Erythroblast (primary cell): ENCODE measurements at regions not wholly inside any gene's neighbourhood (a gene's known extent, or its start where the extent isn't known, plus 50 kb on each side); places are given as distances from the start of the nearest gene placed in this dataset.

ENCODE experiments used
- GATA1 ChIP-seq: IDR thresholded peaks from 2 replicates; pipeline ENCODE4 v1.6.1; 2011; ENCODE audit warnings: low read depth, mild to moderate bottlenecking, control low read depth, low read length, moderate library complexity
- POLR2A ChIP-seq: IDR thresholded peaks from 2 replicates; pipeline ENCODE4 v1.6.1; 2011; ENCODE audit warnings: mild to moderate bottlenecking, low read length

GRCh38 chrX:110425222-110426154 is 66.8 kb downstream of the RTL9 start:
- TF ChIP-seq POLR2A (no peak), GATA1 (no peak)
